ENCODE measurements at regions not wholly inside any gene's neighbourhood (a gene's known extent, or its start where the extent isn't known, plus 50 kb on each side); places are given as distances from the start of the nearest gene placed in this dataset.

- no peak for TF ChIP-seq POLR2A (IDR thresholded peaks at IDR 0.05)
- TF ChIP-seq, protein P1, sequence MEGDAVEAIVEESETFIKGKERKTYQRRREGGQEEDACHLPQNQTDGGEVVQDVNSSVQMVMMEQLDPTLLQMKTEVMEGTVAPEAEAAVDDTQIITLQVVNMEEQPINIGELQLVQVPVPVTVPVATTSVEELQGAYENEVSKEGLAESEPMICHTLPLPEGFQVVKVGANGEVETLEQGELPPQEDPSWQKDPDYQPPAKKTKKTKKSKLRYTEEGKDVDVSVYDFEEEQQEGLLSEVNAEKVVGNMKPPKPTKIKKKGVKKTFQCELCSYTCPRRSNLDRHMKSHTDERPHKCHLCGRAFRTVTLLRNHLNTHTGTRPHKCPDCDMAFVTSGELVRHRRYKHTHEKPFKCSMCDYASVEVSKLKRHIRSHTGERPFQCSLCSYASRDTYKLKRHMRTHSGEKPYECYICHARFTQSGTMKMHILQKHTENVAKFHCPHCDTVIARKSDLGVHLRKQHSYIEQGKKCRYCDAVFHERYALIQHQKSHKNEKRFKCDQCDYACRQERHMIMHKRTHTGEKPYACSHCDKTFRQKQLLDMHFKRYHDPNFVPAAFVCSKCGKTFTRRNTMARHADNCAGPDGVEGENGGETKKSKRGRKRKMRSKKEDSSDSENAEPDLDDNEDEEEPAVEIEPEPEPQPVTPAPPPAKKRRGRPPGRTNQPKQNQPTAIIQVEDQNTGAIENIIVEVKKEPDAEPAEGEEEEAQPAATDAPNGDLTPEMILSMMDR (IDR thresholded peaks at IDR 0.05) = no peak
Measured at GRCh38 chr16:73378471-73378870, 330.5 kb upstream of the ZFHX3 start.

All from vagina (tissue), 2 donors.